ENCODE measurements at regions not wholly inside any gene's neighbourhood (a gene's known extent, or its start where the extent isn't known, plus 50 kb on each side); places are given as distances from the start of the nearest gene placed in this dataset.
A peak's percentile ranks its signal among the peaks of the same experiment; 100 is the strongest.

DNA sequence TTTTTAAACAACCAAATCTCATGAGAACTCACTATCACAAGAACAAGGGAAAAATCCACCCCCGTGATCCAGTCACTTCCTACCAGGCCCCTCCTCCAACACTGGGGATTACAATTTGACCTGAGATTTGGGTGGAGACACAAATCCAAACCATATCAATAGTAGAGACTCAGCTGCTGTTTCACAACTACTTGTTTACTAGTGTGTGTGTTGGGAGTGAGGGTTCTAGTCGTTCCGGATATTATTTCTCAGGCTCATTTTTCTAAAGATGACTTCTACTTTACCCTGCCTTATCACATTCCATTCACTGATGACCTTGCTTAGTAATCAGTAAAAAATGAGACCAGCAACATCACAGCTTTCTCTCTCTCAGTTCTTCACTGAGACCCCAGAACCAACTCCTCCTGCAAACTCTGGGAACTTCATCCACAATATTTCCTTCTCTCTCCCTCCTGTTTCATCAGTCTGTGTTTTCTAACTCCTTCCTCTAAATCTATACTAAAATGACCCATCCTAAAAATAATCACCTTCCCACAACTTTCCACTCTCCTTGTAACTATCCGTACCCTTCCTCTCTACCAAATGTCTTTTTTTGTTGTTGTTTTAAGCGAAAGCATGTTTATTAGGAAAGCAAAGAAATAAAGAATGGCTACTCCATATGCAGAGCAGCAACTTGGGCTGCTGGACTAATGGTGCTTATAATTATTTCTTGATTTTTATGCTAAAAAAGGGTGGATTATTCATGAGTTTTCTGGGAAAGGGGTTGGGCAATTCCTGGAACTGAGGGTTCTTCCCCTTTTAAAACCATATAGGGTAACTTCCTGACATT is 121.5 kb upstream of the SPRY4 start (continued):
- TF ChIP-seq ZNF709 (CRISPR knock-in tag; IDR thresholded peaks at IDR 0.05), result no peak
- peak; percentile 58; the same call in 1 of the 2 replicates for TF ChIP-seq FOSL1 (CRISPR knock-in tag; IDR thresholded peaks at IDR 0.05; ENCODE audit: borderline replicate concordance)
- 0 out of 2 replicates have a peak, but pooled peaks have one; percentile 46 for TF ChIP-seq SP5 (CRISPR knock-in tag; IDR thresholded peaks at IDR 0.05; ENCODE audit: borderline replicate concordance, low read depth)
- no peak for TF ChIP-seq FOXA1 (IDR thresholded peaks at IDR 0.05)
- peak; percentile 55; the same call in 1 of the 2 replicates for TF ChIP-seq FOXA1 (CRISPR knock-in tag; IDR thresholded peaks at IDR 0.05)
- no peak for TF ChIP-seq ELF4 (CRISPR knock-in tag; IDR thresholded peaks at IDR 0.05; ENCODE audit: borderline replicate concordance)
- TF ChIP-seq EP300 (IDR thresholded peaks at IDR 0.05; ENCODE audit: low read depth in 2 of 2, low read length in 2 of 2), result peak in 1 of 2 experiments; percentile 45; a peak in 1 of 4 replicates
- no peak; the same call in 1 of the 2 replicates for TF ChIP-seq EP300 (CRISPR knock-in tag; IDR thresholded peaks at IDR 0.05; ENCODE audit: borderline replicate concordance)
- TF ChIP-seq, protein P1, sequence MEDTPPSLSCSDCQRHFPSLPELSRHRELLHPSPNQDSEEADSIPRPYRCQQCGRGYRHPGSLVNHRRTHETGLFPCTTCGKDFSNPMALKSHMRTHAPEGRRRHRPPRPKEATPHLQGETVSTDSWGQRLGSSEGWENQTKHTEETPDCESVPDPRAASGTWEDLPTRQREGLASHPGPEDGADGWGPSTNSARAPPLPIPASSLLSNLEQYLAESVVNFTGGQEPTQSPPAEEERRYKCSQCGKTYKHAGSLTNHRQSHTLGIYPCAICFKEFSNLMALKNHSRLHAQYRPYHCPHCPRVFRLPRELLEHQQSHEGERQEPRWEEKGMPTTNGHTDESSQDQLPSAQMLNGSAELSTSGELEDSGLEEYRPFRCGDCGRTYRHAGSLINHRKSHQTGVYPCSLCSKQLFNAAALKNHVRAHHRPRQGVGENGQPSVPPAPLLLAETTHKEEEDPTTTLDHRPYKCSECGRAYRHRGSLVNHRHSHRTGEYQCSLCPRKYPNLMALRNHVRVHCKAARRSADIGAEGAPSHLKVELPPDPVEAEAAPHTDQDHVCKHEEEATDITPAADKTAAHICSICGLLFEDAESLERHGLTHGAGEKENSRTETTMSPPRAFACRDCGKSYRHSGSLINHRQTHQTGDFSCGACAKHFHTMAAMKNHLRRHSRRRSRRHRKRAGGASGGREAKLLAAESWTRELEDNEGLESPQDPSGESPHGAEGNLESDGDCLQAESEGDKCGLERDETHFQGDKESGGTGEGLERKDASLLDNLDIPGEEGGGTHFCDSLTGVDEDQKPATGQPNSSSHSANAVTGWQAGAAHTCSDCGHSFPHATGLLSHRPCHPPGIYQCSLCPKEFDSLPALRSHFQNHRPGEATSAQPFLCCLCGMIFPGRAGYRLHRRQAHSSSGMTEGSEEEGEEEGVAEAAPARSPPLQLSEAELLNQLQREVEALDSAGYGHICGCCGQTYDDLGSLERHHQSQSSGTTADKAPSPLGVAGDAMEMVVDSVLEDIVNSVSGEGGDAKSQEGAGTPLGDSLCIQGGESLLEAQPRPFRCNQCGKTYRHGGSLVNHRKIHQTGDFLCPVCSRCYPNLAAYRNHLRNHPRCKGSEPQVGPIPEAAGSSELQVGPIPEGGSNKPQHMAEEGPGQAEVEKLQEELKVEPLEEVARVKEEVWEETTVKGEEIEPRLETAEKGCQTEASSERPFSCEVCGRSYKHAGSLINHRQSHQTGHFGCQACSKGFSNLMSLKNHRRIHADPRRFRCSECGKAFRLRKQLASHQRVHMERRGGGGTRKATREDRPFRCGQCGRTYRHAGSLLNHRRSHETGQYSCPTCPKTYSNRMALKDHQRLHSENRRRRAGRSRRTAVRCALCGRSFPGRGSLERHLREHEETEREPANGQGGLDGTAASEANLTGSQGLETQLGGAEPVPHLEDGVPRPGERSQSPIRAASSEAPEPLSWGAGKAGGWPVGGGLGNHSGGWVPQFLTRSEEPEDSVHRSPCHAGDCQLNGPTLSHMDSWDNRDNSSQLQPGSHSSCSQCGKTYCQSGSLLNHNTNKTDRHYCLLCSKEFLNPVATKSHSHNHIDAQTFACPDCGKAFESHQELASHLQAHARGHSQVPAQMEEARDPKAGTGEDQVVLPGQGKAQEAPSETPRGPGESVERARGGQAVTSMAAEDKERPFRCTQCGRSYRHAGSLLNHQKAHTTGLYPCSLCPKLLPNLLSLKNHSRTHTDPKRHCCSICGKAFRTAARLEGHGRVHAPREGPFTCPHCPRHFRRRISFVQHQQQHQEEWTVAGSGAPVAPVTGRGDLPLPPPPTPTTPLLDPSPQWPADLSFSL (CRISPR knock-in tag; IDR thresholded peaks at IDR 0.05), result 0 out of 2 replicates have a peak, but pooled peaks have one; percentile 41
- TF ChIP-seq BCL6 (CRISPR knock-in tag; IDR thresholded peaks at IDR 0.05), result no peak
- TF ChIP-seq LCORL (IDR thresholded peaks at IDR 0.05), result no peak
- no peak for TF ChIP-seq LCORL (CRISPR knock-in tag; IDR thresholded peaks at IDR 0.05)
- no peak for TF ChIP-seq MIER3 (CRISPR knock-in tag; IDR thresholded peaks at IDR 0.05; ENCODE audit: borderline replicate concordance)
- no peak for TF ChIP-seq CENPX (CRISPR knock-in tag; IDR thresholded peaks at IDR 0.05)
- TF ChIP-seq ZNF816 (CRISPR knock-in tag; IDR thresholded peaks at IDR 0.05; ENCODE audit: borderline replicate concordance), result no peak
- TF ChIP-seq ZNF17 (CRISPR knock-in tag; IDR thresholded peaks at IDR 0.05), result no peak
- no peak for TF ChIP-seq FOXP1 (IDR thresholded peaks at IDR 0.05)
- peak; percentile 71 for TF ChIP-seq FOXP1 (CRISPR knock-in tag; IDR thresholded peaks at IDR 0.05)
- no peak for TF ChIP-seq NPAS2 (CRISPR knock-in tag; IDR thresholded peaks at IDR 0.05; ENCODE audit: borderline replicate concordance)
- no peak for TF ChIP-seq KLF13 (CRISPR knock-in tag; IDR thresholded peaks at IDR 0.05)
- no peak for TF ChIP-seq ZBTB42 (CRISPR knock-in tag; IDR thresholded peaks at IDR 0.05)
- TF ChIP-seq, protein P2, sequence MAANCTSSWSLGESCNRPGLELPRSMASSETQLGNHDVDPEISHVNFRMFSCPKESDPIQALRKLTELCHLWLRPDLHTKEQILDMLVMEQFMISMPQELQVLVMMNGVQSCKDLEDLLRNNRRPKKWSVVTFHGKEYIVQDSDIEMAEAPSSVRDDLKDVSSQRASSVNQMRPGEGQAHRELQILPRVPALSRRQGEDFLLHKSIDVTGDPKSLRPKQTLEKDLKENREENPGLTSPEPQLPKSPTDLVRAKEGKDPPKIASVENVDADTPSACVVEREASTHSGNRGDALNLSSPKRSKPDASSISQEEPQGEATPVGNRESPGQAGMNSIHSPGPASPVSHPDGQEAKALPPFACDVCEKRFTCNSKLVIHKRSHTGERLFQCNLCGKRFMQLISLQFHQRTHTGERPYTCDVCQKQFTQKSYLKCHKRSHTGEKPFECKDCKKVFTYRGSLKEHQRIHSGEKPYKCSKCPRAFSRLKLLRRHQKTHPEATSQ (CRISPR knock-in tag; IDR thresholded peaks at IDR 0.05; ENCODE audit: borderline replicate concordance), result no peak
- peak; percentile 5; the same call in 1 of the 2 replicates for TF ChIP-seq HMG20A (CRISPR knock-in tag; IDR thresholded peaks at IDR 0.05; ENCODE audit: borderline replicate concordance)
- TF ChIP-seq HDAC1 (CRISPR knock-in tag; IDR thresholded peaks at IDR 0.05), result no peak
- no peak for TF ChIP-seq SMYD3 (CRISPR knock-in tag; IDR thresholded peaks at IDR 0.05)
- TF ChIP-seq MEIS2 (CRISPR knock-in tag; IDR thresholded peaks at IDR 0.05), result no peak
